H1 (cell line): ENCODE measurements at regions not wholly inside any gene's neighbourhood (a gene's known extent, or its start where the extent isn't known, plus 50 kb on each side); places are given as distances from the start of the nearest gene placed in this dataset.

Experiments used
- ATF2 ChIP-seq: IDR thresholded peaks from 2 replicates; pipeline ENCODE4 v1.6.1; 2012; ENCODE audit warnings: low read length, inconsistent platforms
- BACH1 ChIP-seq: IDR thresholded peaks from 2 replicates; pipeline ENCODE4 v1.6.1; 2012; ENCODE audit warnings: low read length, improper control_type of control experiment
- CHD7 ChIP-seq: fragments of 300-600 bp; sonication (generic); IDR thresholded peaks from 2 replicates; pipeline ENCODE4 v1.7.1; 2012; ENCODE audit warnings: low read length, moderate library complexity, mild to moderate bottlenecking, inconsistent platforms; ENCODE audit not compliant: insufficient replicate concordance
- CTBP2 ChIP-seq: IDR thresholded peaks from 2 replicates; pipeline ENCODE4 v1.7.0; 2011; ENCODE audit warnings: borderline replicate concordance, mild to moderate bottlenecking, moderate library complexity, mixed read lengths, low read length; ENCODE audit not compliant: insufficient read depth, insufficient read length
- EGR1 ChIP-seq: IDR thresholded peaks from 2 replicates; pipeline ENCODE4 v1.6.1; 2011; ENCODE audit warnings: low read depth, low read length, borderline replicate concordance
- PHF8 ChIP-seq: fragments of 200-600 bp; sonication (generic); conservative IDR thresholded peaks from 2 replicates; pipeline ENCODE4 v1.7.1; 2012; ENCODE audit warnings: low read depth, mild to moderate bottlenecking, inconsistent platforms, low read length, moderate library complexity
- POU5F1 ChIP-seq: IDR thresholded peaks from 2 replicates; pipeline ENCODE4 v1.6.1; 2011; ENCODE audit warnings: low read depth, mild to moderate bottlenecking, low read length, moderate library complexity
- RFX5 ChIP-seq: IDR thresholded peaks from 2 replicates; pipeline ENCODE4 v1.6.1; 2011; ENCODE audit warnings: low read depth, low read length, improper control_type of control experiment, borderline replicate concordance
- SIRT6 ChIP-seq: IDR thresholded peaks from one replicate; pipeline ENCODE4 v1.7.1; 2012; ENCODE audit warnings: low read length, inconsistent platforms

- TF ChIP-seq CHD7, result no peak
- TF ChIP-seq PHF8, result no peak
- no peak for TF ChIP-seq SIRT6
- TF ChIP-seq RFX5, result no peak
- TF ChIP-seq POU5F1, result no peak
- TF ChIP-seq EGR1, result no peak
- TF ChIP-seq BACH1, result no peak
- TF ChIP-seq ATF2, result no peak
- no peak for TF ChIP-seq CTBP2
These were observed 58.2 kb upstream of the PTCH1 start (continued) for GRCh38 chr9:95574866-95575553.
